Activated naive CD4-positive, alpha-beta T cell (primary cell): ENCODE measurements at regions not wholly inside any gene's neighbourhood (a gene's known extent, or its start where the extent isn't known, plus 50 kb on each side); places are given as distances from the start of the nearest gene placed in this dataset.

Experiments
- DNase-seq, 4 experiments: peaks; one replicate each; lab custom pipeline; 2025; lab: John Stamatoyannopoulos, UW

- DNase-seq, result no peak
These were observed 61.8 kb upstream of the PRR20G start for GRCh38 chr3:127349501-127350171.

- no peak for DNase-seq
These were observed 54.9 kb upstream of the PRR20G start for GRCh38 chr3:127342735-127343134.

GRCh38 chr3:127339928-127340861 is 52.3 kb upstream of the PRR20G start:
- DNase-seq, result no peak

GRCh38 chr3:127339016-127339415 is 51.2 kb upstream of the PRR20G start:
- DNase-seq, result no peak

- DNase-seq, result no peak
These were observed 50.2 kb upstream of the PRR20G start for GRCh38 chr3:127337911-127338531.
